Uterus (tissue), 2 donors: ENCODE measurements at regions not wholly inside any gene's neighbourhood (a gene's known extent, or its start where the extent isn't known, plus 50 kb on each side); places are given as distances from the start of the nearest gene placed in this dataset.

ENCODE experiments used
- CTCF ChIP-seq, 4 experiments: fragments of 200-600 bp in 2 of 4; fragments of 450-650 bp in 2 of 4; sonication (generic) in 2 of 4; IDR thresholded peaks; one replicate each; pipeline ENCODE4 v1.5.1; 2016 to 2019; ENCODE audit warnings: antibody characterized with exemption in 4 of 4, mild to moderate bottlenecking in 2 of 4, moderate library complexity in 1 of 4
- POLR2A ChIP-seq, 2 donors: fragments of 450-650 bp; IDR thresholded peaks; one replicate each; pipeline ENCODE4 v1.6.1; 2016; ENCODE audit warnings: antibody characterized with exemption in 2 of 2, mild to moderate bottlenecking in 1 of 2, moderate library complexity in 1 of 2

DNA sequence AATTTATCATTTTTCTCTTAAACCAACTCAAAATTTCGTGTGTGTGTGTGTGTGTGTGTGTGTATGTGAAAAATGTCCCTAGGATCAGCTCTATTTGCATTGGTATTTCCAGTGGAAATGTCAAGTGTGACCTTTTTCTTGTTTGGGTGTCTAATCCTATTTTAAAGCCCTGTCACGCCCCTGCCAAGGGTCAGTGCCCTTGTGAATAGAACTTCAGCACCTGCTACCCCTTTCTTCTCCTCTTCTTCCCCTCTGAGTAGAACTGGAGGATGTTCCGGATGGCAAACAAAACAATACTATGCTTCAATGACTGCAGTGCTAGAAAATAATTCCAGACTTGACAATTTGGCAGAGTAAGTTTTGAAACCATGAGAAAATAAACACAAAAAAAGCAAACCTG lies 67.3 kb downstream of the SPRY1 start:
- TF ChIP-seq POLR2A (IDR thresholded peaks at IDR 0.05) (no peak), CTCF (IDR thresholded peaks at IDR 0.05) (no peak)
